Muscle of back (tissue), 3 donors: ENCODE measurements at regions not wholly inside any gene's neighbourhood (a gene's known extent, or its start where the extent isn't known, plus 50 kb on each side); places are given as distances from the start of the nearest gene placed in this dataset.

Experiments used
- DNase-seq, 3 donors: peaks; one replicate each; pipeline versions ENCODE4 v3.0.0 to v3.0.0-alpha.2; 2013

DNA sequence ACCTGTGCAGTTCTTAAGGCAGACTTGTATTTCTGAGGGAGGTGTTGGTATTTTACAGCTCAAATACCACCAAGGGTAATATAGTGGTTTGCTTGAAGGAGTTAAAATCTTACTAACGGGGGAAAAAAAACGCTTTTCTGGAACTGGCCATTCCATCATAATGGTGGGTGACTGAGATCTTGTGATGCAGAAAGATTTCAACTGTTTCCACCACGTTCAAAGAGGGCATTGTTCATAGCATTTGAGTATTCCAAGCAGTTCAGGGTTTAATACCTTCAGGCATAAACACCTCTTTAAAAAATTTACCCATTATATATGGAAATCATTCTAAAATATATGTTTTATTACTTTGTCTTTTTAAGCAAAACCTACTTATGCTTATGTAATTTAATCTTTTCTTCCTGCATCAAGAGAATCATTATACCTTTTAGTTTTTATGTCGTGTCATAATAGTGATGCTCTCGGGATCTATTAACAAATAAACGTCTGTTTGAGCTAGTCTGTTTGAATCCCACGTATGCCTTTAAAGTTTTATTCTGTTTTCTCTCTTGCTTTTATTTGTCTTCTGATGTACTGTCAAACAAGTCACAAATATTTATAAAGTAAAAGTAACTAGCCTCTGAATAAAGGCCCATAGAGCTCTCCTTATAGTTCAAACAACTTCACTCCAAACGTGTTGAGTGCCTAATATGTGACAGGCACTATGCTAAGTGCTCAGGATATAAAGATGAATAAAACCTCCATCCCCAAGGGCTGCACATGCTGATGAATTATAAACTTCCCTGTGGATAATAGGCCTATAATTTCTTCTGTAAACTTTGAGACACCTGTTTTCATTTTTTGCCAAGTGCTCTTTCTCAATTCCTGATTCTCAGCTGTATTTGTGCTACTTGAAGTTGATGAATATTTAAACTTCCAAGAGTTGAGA lies 298.8 kb upstream of the FERMT1 start:
- DNase-seq = no peak

DNA sequence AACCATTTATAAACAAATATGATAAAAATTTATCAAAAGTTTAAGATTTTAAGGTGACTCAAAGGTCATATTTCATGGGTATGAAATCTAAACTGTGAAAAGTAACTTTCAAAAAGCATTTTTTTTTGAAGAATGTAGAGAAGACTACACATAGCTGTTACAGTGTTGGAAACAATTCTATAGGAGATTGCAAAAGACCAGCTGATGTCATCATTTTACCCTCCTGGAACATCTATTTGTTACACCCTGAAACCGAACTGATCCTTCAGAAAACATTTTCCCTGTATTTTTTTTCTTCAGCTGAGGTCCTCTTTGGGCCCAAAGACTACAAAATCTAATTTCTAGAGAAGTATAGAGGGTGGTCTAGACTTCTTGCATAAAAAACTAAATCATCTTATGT lies 297.5 kb upstream of the FERMT1 start:
- DNase-seq = no peak

DNA sequence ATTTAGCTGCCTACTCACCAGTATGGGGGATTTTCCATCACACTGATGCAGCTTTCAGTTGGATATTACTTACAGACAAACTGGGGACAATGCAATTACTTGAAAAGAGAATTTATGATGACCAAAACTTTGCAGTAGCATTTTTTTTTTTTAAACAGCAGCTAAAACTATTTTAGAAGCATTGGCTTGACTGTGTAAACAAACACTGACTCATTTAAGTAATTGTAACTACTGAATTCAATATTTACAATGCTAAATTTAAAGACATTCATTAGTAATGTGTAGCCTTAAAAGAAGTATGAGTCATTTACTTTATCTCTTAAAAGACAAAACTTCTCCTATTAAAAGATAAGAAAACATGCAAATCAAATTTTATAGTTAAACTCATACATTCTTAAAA lies 295.9 kb upstream of the FERMT1 start:
- DNase-seq = no peak

DNA sequence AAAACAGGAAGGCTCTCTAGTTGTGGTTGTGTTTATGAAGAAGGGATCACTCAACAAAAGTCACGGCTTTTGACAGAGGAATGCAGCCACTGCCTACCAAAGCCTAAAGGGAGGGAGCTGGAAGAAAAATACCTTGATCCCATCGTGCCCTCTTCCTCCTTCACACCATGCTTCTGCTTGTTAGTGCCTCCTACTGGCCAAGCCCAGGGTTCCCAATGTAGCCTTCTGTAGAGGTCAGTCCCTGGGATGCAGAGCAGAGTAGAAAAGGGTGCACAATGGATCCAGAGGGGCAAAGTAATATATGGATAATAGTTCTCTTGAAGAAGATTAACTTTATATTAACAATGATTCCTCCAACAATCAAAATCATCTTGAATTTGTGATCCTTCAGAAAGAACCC lies 293.5 kb upstream of the FERMT1 start:
- no peak for DNase-seq

DNA sequence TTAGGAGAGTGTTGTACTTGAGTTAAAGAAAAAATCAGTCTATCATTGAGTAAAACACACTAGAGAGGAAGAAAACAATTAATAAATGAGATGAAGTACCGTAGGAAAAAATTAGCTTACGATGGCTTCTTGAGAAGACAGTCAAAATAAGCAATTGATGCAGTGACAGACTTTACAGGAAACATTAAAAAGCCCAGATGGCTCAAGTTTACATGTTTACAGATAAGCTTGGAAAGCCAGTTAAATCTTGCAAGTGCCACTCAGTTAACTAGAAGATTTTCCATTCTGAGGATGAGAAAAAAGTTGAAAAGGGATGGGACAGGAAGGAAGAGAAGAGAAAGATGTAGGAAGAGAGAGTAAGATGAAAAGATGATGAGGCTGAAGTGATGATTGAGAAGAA lies 288.8 kb upstream of the FERMT1 start:
- no peak for DNase-seq

DNA sequence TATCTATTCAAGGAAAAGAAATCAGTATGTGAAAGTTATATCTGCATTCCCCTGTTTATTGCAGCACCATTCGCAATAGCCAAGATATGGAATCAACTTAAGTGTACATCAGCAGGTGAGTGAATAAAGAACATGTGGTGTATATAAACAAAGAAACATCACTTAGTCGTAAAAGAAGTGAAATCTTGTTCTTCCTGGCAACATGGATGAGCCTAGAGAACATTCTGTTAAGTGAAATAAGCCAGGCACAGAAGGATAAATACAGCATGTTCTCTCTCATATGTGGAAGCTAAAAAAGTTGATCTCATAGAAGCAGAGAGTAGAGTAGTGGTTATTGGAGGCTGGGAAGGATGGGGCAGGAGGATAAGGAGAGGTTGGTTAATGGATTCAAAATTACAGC lies 287.9 kb upstream of the FERMT1 start:
- no peak for DNase-seq

DNA sequence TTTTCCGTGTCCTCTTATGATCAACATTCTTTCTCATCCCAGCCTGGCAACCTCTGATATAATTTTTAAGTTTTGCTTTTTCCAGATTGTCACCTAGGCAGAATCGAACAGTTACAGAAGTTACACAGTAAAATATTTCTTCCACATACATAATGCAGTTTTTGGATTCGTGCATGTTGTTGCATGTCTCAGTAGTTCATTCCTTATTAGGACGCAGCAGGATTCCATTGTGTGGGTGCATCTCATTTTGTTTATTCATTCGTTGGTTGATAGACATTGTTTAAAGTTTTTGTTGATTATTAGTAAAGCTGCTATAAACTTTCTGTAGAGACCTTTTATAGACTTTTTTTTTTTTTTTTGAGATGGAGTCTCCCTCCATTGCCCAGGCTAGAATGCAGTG lies 284.3 kb upstream of the FERMT1 start:
- DNase-seq = no peak

DNA sequence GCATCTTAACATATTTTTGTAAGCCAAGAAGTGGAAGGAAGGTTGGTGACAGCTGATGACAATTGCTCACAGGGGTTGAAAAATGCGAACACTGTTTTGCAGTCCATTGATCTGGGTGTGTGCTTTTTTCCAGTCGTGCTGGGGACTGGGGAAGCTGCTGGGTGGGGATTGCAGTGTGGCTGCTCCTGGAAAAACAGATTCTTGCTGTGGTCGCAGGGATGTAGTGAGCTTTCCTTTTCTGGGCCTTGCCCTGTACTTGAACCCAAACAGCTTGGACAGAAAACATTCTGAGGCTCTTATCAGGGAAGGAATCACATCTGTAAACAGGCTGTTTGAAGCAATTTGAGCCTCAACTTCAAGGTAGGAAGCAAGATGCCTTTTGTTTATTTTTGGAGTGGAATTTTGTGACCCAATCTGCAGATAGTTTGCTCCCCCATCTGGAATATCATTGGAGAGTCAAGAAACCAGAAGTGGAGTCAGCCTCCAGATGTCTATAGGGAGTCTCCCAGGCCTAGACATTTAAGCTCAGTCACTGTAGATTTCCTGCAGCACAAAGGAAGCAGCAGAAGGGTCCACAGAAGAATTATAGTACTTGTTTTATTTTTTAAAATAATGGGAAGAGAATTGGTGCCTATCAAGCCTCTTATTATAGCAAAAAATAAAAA lies 279.2 kb upstream of the FERMT1 start:
- DNase-seq = no peak

DNA sequence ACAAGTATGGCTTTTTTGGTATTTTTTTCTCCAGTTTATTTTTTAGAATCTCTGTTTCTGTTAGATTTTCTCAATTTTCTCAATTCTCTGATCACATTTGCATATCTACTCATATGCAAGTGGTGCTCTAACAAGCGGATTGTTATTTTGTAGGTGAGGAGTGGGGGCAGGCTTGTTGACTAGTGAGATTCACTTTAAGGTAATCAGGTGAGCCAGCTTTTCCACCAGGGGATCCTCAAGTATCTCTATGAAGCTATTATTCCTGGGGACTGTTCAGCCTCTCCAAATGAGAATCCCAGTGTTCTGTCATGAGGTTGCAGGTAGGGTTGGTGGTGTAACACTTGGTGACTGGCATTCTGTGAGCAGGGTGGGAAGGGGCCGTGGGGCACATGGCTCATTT lies 274.3 kb upstream of the FERMT1 start:
- DNase-seq = no peak

DNA sequence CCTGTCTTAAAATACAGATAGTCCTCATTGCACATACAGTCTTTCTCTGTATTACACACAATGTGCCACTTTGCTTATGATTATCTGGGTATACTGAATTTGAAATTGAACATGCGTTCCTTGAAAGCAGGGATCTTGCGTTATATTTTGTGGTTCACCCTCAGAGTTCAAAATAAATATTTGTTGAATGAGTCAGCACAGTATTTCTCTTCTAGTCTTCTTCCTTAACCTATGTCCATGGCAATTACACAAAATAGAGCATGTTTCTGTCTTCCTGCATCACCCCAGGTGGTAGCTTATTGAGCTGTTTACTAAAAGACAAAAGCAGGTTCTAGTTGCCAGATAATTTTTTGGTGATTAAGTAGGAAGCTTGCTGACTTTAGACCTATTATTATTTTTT lies 272.9 kb upstream of the FERMT1 start:
- DNase-seq = no peak

DNA sequence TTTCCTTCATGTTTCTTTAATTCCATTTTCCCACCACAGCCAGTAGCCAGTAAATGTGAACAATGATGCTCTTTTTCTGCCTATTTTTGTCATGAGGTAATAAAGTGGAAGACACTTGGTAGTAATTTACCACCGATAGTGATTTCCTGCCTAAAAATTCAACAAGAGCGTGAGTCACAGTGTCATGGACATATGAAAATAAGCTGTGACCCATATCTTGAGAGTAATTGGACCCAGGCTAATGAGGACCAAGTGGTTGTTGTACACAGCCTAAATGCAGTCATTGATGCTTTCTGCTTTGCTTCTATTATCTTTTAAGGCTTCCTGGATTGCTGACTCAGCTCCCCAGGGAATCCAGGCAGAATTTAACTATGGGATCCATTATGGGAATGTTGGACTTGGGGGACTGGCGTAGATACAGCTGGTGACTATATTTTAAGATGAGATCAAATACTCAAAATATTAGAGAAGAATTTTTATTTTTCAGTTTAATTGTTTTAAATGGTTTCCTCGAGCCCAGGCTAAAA lies 265.9 kb upstream of the FERMT1 start:
- no peak for DNase-seq

DNA sequence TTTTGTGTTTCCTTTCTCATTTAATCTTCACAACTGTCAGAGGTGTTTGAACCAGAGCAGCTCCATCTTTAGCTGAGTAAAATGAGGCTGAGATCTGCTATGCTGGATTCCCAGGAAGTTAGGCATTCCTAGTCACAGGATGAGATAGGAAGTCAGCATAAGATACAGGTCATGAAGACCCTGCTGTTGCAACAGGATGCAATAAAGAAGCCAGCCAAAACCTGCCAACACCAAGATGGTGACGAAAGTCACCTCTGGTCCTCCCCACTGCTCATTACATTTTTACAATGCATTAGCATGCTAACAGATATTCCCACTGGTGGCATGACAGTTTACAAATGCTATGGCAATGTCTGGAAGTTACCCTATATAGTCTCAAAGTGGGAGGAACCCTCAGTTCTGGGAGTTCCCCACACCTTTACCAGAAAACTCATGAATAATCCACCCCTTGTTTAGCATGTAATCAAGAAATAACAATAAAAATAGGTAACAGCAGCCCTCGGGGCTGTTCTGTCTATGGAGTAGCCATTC lies 262.2 kb upstream of the FERMT1 start:
- DNase-seq = no peak

DNA sequence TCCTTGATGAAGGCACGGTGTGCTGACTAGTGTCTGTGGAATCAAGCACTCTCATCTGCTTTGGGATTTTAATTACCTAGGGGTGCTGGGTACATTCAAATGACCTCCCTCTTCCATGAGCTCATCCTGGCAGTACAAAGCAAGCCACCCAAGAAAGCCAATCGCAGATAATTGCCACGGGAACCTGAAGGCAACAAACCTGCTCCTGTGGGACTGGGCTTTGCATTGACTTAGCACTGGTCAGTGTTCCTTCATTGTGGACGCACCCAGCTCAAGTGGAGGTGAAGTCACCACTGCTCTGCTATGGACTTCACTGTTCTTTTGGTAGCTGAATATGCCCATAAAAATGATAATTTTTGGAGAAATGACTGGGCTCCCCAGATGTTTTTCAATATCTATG lies 261.6 kb upstream of the FERMT1 start:
- no peak for DNase-seq

DNA sequence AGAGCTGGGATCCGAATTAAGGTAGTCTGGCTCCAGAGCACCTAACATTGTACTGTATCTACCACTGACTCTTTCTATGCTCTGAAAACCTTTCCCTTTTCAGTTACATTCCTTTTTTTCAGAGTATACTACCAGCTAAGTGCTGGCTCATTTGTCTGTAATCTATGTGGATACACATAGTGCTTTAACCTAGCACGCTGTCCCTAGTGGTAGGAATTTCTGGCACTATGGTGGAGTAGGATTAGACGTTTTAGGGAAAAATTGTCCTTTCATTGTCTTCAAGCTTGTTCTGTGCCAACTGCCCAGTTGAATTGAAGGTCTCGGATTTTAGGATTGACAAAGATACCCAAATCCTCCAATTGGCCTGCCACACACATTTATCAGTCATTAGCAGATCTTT lies 259.1 kb upstream of the FERMT1 start:
- no peak for DNase-seq

DNA sequence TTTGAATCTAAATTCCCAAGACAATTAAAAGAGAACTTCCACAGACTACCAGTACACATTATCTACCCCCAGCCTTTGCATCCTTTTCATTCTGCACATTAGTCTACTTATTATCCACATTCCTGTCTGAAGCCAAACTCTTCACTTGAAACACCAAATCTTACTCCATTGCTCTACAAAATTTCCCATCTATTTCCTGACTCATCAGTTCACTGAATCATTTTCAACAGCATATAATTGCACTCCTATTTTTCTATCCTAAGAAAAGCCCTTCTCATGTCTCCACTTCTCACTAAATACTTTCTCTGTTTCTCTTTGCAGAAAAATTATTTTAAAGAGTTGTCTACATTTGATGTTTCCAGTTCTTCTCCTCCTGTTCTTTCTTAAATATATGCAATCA lies 239.4 kb upstream of the FERMT1 start:
- DNase-seq = no peak

DNA sequence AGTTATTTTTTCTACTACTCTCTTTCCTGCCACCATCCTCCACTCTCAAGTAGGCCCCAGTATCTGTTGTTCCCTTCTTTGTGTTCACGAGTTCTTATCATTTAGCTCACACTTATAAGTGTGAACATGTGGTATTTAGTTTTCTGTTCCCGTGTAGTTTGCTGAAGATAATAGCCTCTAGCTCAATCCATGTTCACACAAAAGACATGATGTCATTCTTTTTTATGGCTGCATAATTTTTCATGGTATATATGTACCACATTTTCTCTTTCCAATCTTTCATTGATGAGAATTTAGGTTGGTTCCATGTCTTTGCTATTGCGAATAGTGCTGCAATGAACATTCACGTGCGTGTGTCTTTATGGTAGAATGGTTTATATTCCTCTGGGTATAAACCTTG lies 237.9 kb upstream of the FERMT1 start:
- no peak for DNase-seq

DNA sequence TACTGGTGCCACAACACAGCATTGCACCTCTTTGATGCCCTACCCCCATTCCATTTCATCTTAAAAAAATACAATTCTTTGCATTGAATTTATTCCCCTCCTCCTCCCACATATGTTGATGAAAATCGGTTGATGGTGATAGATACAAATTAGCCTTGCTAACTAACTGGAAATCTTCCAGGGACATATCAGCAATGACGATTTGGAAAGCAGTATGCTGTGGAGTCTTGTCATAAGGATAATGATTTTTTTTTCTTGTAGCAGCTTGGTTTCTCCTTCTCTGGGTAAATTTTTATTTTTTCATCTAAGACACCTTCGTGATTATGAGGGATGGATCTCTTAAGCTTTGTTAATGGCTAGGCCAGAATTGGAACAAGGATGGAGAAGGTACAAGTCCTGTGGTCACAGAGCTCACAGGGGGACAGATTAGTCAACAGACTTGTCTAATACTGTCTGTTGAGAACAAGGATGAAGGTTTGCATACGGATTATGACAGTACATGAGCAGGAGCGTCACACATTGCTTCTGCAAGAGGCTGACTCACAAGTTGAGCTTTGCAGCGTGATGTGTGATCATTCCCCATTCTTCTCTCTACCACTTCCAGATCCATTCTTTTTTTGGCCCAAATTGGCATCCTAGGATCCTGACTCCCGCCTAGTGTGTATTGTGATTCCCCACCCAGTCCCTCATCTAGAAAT lies 233.1 kb upstream of the FERMT1 start:
- no peak for DNase-seq

DNA sequence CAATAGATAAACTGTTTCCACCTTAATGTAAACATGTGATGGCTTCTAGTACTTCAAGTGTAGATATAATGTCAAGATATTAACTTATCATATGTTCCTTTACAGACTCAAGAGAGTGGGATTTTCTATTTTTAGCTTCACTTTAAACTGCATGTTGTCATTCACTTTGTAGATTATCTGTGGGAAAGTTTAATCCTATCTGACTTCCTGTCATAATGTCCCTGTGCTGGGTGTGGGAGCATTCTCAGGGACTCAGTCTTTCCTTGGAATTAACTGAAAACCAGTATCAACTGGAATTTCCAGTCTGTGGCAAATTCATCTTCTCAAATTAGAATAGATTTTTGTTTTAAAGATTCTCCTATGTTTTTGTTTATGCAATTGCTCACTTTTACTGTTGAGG lies 226.1 kb upstream of the FERMT1 start:
- DNase-seq = no peak

DNA sequence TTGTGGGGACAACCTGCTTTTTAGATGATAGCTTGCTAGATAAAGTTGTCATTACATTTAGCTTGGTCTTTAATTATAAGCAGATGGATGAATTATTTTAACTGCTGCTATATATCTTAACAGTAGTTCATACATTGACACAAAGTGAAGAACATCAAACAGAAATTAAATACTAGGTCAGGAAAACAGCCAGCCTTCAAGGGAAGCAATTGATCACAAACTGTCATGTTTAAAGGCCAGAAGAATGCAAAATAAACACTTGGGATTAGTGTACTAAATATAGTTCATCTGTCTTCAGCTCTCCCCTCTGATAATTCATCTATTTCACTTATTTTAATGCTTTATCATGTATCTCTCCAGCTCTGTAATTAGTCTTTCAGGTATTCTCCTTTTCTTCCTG lies 225.1 kb upstream of the FERMT1 start:
- DNase-seq = no peak

DNA sequence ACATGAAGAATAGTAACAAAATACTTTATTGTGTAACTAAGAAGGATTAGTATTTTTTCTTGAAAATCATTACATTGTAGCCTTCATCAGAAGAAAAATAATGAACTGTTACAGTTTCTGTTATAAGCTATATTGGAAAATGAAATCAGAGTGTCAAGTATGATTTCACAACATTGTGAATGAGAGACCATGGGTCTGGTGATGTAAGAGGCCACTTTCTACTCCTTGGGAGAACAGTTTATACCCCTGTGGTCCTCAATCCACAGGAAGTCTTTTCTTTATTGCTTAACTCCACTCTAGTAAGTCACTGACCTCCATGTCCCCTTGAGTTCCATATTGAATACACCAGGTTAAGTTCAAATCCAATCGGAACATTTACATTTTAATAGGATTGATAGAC lies 218.7 kb upstream of the FERMT1 start:
- DNase-seq = no peak

DNA sequence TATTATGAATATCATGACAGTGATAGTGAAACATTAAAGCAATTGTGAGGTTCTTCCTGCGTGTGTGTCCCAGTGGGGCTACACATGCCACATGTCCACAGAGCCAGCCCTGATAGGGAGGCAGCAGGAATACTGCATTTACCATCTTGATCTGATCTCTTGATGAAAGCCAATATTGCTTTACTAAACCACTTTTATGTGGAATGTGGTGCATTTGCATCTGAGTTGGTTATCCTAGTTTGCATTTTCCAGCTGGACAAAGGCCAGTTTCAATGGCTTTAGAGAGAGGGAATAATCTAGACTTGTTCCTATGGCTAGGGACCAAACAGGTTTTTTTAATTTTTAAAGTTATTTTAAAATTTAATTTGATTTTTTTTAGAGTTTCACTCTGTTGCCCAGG lies 216.3 kb upstream of the FERMT1 start:
- no peak for DNase-seq

DNA sequence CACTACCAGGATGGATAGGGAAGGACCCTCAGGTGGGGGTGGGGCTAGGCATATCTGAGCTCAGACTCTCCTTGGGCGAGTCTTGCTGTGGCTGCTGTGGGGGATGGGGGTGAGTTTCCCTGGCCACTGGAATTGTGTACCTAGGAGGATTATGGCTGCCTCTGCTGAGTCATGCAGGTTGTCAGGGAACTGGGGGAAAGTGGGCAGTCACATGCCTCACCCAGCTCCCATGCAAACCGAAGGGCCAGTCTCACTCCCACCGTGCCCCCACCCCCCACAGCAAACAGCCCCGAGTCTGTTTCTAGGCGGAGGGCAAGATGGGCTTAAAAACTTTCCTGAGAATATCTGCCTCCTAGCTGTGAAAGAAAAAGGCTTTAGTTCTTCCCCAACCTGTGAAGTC lies 210.3 kb upstream of the FERMT1 start:
- DNase-seq = no peak
